H1 (cell line): ENCODE measurements at regions not wholly inside any gene's neighbourhood (a gene's known extent, or its start where the extent isn't known, plus 50 kb on each side); places are given as distances from the start of the nearest gene placed in this dataset.

Experiments used
- ZNF274 ChIP-seq: IDR thresholded peaks from 2 replicates; pipeline ENCODE4 v1.7.0; 2012; ENCODE audit warnings: low read length, borderline replicate concordance; ENCODE audit errors: extremely low read depth
- TF ChIP-seq, protein P1 (sequence below): IDR thresholded peaks from 2 replicates; pipeline ENCODE4 v1.6.1; 2012; ENCODE audit warnings: inconsistent platforms

DNA sequence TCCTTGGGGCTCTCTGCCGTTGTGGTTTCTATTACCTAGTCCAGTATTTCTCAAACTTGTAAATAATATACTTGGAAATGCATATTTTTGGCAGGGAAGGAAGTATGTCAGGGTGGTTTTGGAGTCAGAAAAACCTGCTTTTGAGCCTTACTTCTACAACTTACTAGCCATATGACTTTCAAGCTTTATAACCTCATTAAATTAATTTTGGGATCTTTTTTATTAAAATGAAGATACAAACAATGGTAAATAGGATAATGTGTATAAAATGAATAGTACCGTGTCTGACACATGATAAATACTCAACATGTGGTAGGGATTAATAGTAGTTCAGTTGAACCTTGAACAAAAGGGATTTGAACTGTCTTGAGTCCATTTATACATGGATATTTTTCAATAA lies 406.3 kb downstream of the ATP23 start (continued):
- TF ChIP-seq, protein P1, sequence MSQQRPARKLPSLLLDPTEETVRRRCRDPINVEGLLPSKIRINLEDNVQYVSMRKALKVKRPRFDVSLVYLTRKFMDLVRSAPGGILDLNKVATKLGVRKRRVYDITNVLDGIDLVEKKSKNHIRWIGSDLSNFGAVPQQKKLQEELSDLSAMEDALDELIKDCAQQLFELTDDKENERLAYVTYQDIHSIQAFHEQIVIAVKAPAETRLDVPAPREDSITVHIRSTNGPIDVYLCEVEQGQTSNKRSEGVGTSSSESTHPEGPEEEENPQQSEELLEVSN = no peak
- no peak for TF ChIP-seq ZNF274
